OCI-LY3 (cell line): ENCODE measurements at regions not wholly inside any gene's neighbourhood (a gene's known extent, or its start where the extent isn't known, plus 50 kb on each side); places are given as distances from the start of the nearest gene placed in this dataset.

Experiments
- H2AFZ ChIP-seq: fragments of 200-600, 300-600 bp; shearing (Covaris generic); 2 replicates; pipeline ENCODE4 v1.6.0; 2014; ENCODE audit warnings: antibody characterized with exemption, low read depth, low read length
- H3K27ac ChIP-seq: fragments of 200-600, 300-600 bp; sonication (generic); 2 replicates; pipeline ENCODE4 v1.5.1; 2014; ENCODE audit warnings: mild to moderate bottlenecking, low read length, moderate library complexity, mixed read lengths
- H3K27me3 ChIP-seq: fragments of 200-600, 300-600 bp; sonication (generic); 2 replicates; pipeline ENCODE4 v1.6.1; 2014; ENCODE audit warnings: low read depth, low read length, mixed read lengths
- H3K36me3 ChIP-seq: fragments of 200-600, 300-600 bp; sonication (generic); replicated peaks from 2 replicates; pipeline ENCODE3; 2014; ENCODE audit warnings: low read depth, low read length, mixed read lengths
- H3K4me1 ChIP-seq: fragments of 300-600, 200-600 bp; sonication (generic); 2 replicates; pipeline ENCODE4 v1.6.1; 2014; ENCODE audit warnings: low read length, mixed read lengths
- H3K4me2 ChIP-seq: fragments of 200-600, 300-600 bp; sonication (generic); 2 replicates; pipeline ENCODE4 v1.6.1; 2014; ENCODE audit warnings: low read length, mixed read lengths
- H3K4me3 ChIP-seq: fragments of 300-600, 200-600 bp; sonication (generic); 2 replicates; pipeline ENCODE4 v1.5.1; 2014; ENCODE audit warnings: antibody characterized with exemption, mild to moderate bottlenecking, low read length, moderate library complexity
- H3K79me2 ChIP-seq: fragments of 300-600, 200-600 bp; shearing (Covaris generic); 2 replicates; pipeline ENCODE4 v1.6.1; 2014; ENCODE audit warnings: mild to moderate bottlenecking, low read length, mixed read lengths
- H3K9ac ChIP-seq: fragments of 300-600, 200-600 bp; shearing (Covaris generic); 2 replicates; pipeline ENCODE4 v1.6.0; 2014; ENCODE audit warnings: mild to moderate bottlenecking, low read length, moderate library complexity
- H3K9me3 ChIP-seq: fragments of 200-600, 300-600 bp; shearing (Covaris generic); 2 replicates; pipeline ENCODE4 v1.6.1; 2014; ENCODE audit warnings: low read length, mixed read lengths; ENCODE audit not compliant: insufficient read depth
- H4K20me1 ChIP-seq: fragments of 200-600, 300-600 bp; sonication (generic); 2 replicates; pipeline ENCODE4 v1.6.1; 2016; ENCODE audit warnings: low read length, mixed read lengths; ENCODE audit not compliant: insufficient read depth
- CTCF ChIP-seq: fragments of 200-600, 300-600 bp; sonication (generic); IDR thresholded peaks from 2 replicates; pipeline ENCODE4 v1.5.1; 2014; ENCODE audit warnings: antibody characterized with exemption, low read length, low read depth
- EZH2phosphoT487 ChIP-seq: fragments of 200-600 bp; shearing (Covaris generic); IDR thresholded peaks from 2 replicates; pipeline ENCODE4 v1.6.1; 2018; ENCODE audit warnings: antibody characterized with exemption, mixed run types, low read depth

- no peaks in the 10 kb centered on the region for H3K36me3 ChIP-seq
- no peaks in the 10 kb centered on the region for H4K20me1 ChIP-seq
- H3K79me2 ChIP-seq: peaks cover 4% of the 10 kb centered on the region; the same call in 1 of the 2 replicates
- H3K27me3 ChIP-seq: no peaks in the 10 kb centered on the region
- H2AFZ ChIP-seq: no peak overlapping the region
- TF ChIP-seq EZH2phosphoT487: no peak
- TF ChIP-seq CTCF: no peak
- H3K4me3 ChIP-seq: no peak overlapping the region
- no peak overlapping the region for H3K9ac ChIP-seq
- peaks cover 19% of the 10 kb centered on the region for H3K4me1 ChIP-seq
- no peaks in the 10 kb centered on the region for H3K9me3 ChIP-seq
- no peak overlapping the region for H3K27ac ChIP-seq
- no peak overlapping the region for H3K4me2 ChIP-seq
Measured at GRCh38 chr14:71437870-71438269, 494.4 kb upstream of the RGS6 start.

DNA sequence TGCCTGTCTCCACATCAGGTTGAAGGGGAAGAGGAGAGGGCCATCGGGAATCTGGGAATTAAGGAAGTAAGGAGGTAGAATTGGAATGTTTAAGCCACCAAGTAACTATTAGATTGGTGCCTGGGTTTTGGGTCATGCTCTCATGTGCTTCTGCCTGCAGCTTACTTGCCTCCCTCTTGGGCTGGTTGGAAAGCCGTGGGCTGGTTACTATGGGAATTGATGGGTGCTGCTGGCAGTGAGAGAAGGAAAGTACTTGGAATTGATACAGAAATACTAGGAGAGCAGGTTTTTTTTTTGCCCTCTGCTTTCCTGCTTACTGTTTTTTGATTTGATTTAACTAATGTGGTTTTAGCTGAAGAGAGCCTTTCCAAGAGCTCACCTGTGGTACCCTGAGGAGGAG, 493.5 kb upstream of the RGS6 start:
- H3K27ac ChIP-seq: no peak overlapping the region
- H4K20me1 ChIP-seq: no peaks in the 10 kb centered on the region
- no peaks in the 10 kb centered on the region for H3K9me3 ChIP-seq
- no peaks in the 10 kb centered on the region for H3K27me3 ChIP-seq
- peaks cover 4% of the 10 kb centered on the region; the same call in 1 of the 2 replicates for H3K79me2 ChIP-seq
- no peaks in the 10 kb centered on the region for H3K36me3 ChIP-seq
- no peak overlapping the region for H3K4me2 ChIP-seq
- H3K4me1 ChIP-seq: peaks cover 19% of the 10 kb centered on the region
- no peak for TF ChIP-seq EZH2phosphoT487
- no peak for TF ChIP-seq CTCF
- no peak overlapping the region for H2AFZ ChIP-seq
- no peak overlapping the region for H3K9ac ChIP-seq
- H3K4me3 ChIP-seq: no peak overlapping the region

- H3K9me3 ChIP-seq: no peaks in the 10 kb centered on the region
- H3K79me2 ChIP-seq: peaks cover 4% of the 10 kb centered on the region; the same call in 1 of the 2 replicates
- no peaks in the 10 kb centered on the region for H3K27me3 ChIP-seq
- H3K9ac ChIP-seq: no peak overlapping the region
- no peak overlapping the region for H3K27ac ChIP-seq
- no peaks in the 10 kb centered on the region for H3K36me3 ChIP-seq
- H3K4me2 ChIP-seq: no peak overlapping the region
- no peak overlapping the region for H3K4me3 ChIP-seq
- no peak overlapping the region for H2AFZ ChIP-seq
- H3K4me1 ChIP-seq: peaks cover 19% of the 10 kb centered on the region
- TF ChIP-seq CTCF (no peak), EZH2phosphoT487 (no peak)
- no peaks in the 10 kb centered on the region for H4K20me1 ChIP-seq
Measured at GRCh38 chr14:71441126-71441525, 491.1 kb upstream of the RGS6 start.

- peaks cover 4% of the 10 kb centered on the region; the same call in 1 of the 2 replicates for H3K79me2 ChIP-seq
- H2AFZ ChIP-seq: no peak overlapping the region
- no peak overlapping the region for H3K9ac ChIP-seq
- H3K4me1 ChIP-seq: peaks cover 6% of the 10 kb centered on the region
- H4K20me1 ChIP-seq: no peaks in the 10 kb centered on the region
- H3K4me2 ChIP-seq: no peak overlapping the region
- no peaks in the 10 kb centered on the region for H3K27me3 ChIP-seq
- H3K9me3 ChIP-seq: no peaks in the 10 kb centered on the region
- H3K4me3 ChIP-seq: no peak overlapping the region
- H3K27ac ChIP-seq: no peak overlapping the region
- H3K36me3 ChIP-seq: no peaks in the 10 kb centered on the region
- TF ChIP-seq CTCF (no peak), EZH2phosphoT487 (no peak)
Measured at GRCh38 chr14:71444030-71444822, 488.0 kb upstream of the RGS6 start.
